ENCODE measurements at regions not wholly inside any gene's neighbourhood (a gene's known extent, or its start where the extent isn't known, plus 50 kb on each side); places are given as distances from the start of the nearest gene placed in this dataset.

- H3K36me3 ChIP-seq (ENCODE audit: insufficient read depth, low read length), result no peaks in the 10 kb centered on the region
- no peak overlapping the region for H3K27ac ChIP-seq (ENCODE audit: low read depth, low read length)
- H3K27me3 ChIP-seq (ENCODE audit: insufficient read depth, low read length), result no peaks in the 10 kb centered on the region
- no peaks in the 10 kb centered on the region for H3K4me1 ChIP-seq (ENCODE audit: insufficient read depth, low read length)
- H3K9me3 ChIP-seq (ENCODE audit: insufficient read depth, low read depth, low read length), result no peaks in the 10 kb centered on the region
- no peak overlapping the region for H3K4me3 ChIP-seq (ENCODE audit: low read length)
- no peak overlapping the region for H3K9ac ChIP-seq (ENCODE audit: low read depth, low read length)
Observed at GRCh38 chr6:14944593-14944992, 301.3 kb upstream of the JARID2 start.

GRCh38 chr6:14945461-14946185 is 300.2 kb upstream of the JARID2 start:
- H3K9me3 ChIP-seq (ENCODE audit: insufficient read depth, low read depth, low read length), result no peaks in the 10 kb centered on the region
- no peaks in the 10 kb centered on the region for H3K4me1 ChIP-seq (ENCODE audit: insufficient read depth, low read length)
- H3K9ac ChIP-seq (ENCODE audit: low read depth, low read length), result no peak overlapping the region
- 93% methylated on average over 7 of the region's 7 CpGs for WGBS
- H3K27me3 ChIP-seq (ENCODE audit: insufficient read depth, low read length), result no peaks in the 10 kb centered on the region
- H3K36me3 ChIP-seq (ENCODE audit: insufficient read depth, low read length), result no peaks in the 10 kb centered on the region
- no peak overlapping the region for H3K4me3 ChIP-seq (ENCODE audit: low read length)
- no peak overlapping the region for H3K27ac ChIP-seq (ENCODE audit: low read depth, low read length)

GRCh38 chr6:14946753-14947152 is 299.1 kb upstream of the JARID2 start:
- 92% methylated on average over 4 of the region's 4 CpGs for WGBS
- Histone ChIP-seq H3K36me3 (ENCODE audit: insufficient read depth, low read length) (no peaks in the 10 kb centered on the region), H3K9ac (ENCODE audit: low read depth, low read length) (no peak overlapping the region), H3K4me1 (ENCODE audit: insufficient read depth, low read length) (no peaks in the 10 kb centered on the region; the same call in 1 of the 2 replicates), H3K27ac (ENCODE audit: low read depth, low read length) (no peak overlapping the region), H3K27me3 (ENCODE audit: insufficient read depth, low read length) (no peaks in the 10 kb centered on the region), H3K9me3 (ENCODE audit: insufficient read depth, low read depth, low read length) (no peaks in the 10 kb centered on the region), H3K4me3 (ENCODE audit: low read length) (no peak overlapping the region)

- Histone ChIP-seq H3K4me1 (ENCODE audit: insufficient read depth, low read length) (no peaks in the 10 kb centered on the region; the same call in 1 of the 2 replicates), H3K9me3 (ENCODE audit: insufficient read depth, low read depth, low read length) (no peaks in the 10 kb centered on the region), H3K36me3 (ENCODE audit: insufficient read depth, low read length) (no peaks in the 10 kb centered on the region), H3K27ac (ENCODE audit: low read depth, low read length) (no peak overlapping the region), H3K4me3 (ENCODE audit: low read length) (no peak overlapping the region), H3K27me3 (ENCODE audit: insufficient read depth, low read length) (no peaks in the 10 kb centered on the region), H3K9ac (ENCODE audit: low read depth, low read length) (no peak overlapping the region)
- WGBS, result 90% methylated on average over 5 of the region's 7 CpGs
Observed at GRCh38 chr6:14948586-14949245, 297.2 kb upstream of the JARID2 start.

GRCh38 chr6:14950103-14950969 is 295.5 kb upstream of the JARID2 start:
- Histone ChIP-seq H3K9ac (ENCODE audit: low read depth, low read length) (no peak overlapping the region), H3K4me3 (ENCODE audit: low read length) (no peak overlapping the region), H3K36me3 (ENCODE audit: insufficient read depth, low read length) (no peaks in the 10 kb centered on the region), H3K27me3 (ENCODE audit: insufficient read depth, low read length) (no peaks in the 10 kb centered on the region), H3K4me1 (ENCODE audit: insufficient read depth, low read length) (no peaks in the 10 kb centered on the region; the same call in 1 of the 2 replicates), H3K9me3 (ENCODE audit: insufficient read depth, low read depth, low read length) (no peaks in the 10 kb centered on the region), H3K27ac (ENCODE audit: low read depth, low read length) (no peak overlapping the region)
- 88% methylated on average over 4 of the region's 4 CpGs for WGBS

GRCh38 chr6:14950970-14951276 is 294.9 kb upstream of the JARID2 start:
- Histone ChIP-seq H3K9me3 (ENCODE audit: insufficient read depth, low read depth, low read length) (no peaks in the 10 kb centered on the region), H3K4me1 (ENCODE audit: insufficient read depth, low read length) (no peaks in the 10 kb centered on the region; the same call in 1 of the 2 replicates), H3K4me3 (ENCODE audit: low read length) (no peak overlapping the region), H3K9ac (ENCODE audit: low read depth, low read length) (no peak overlapping the region), H3K36me3 (ENCODE audit: insufficient read depth, low read length) (no peaks in the 10 kb centered on the region), H3K27me3 (ENCODE audit: insufficient read depth, low read length) (no peaks in the 10 kb centered on the region), H3K27ac (ENCODE audit: low read depth, low read length) (no peak overlapping the region)
- 62% methylated on average over 2 of the region's 2 CpGs for WGBS

GRCh38 chr6:14951704-14952103 is 294.2 kb upstream of the JARID2 start:
- Histone ChIP-seq H3K27me3 (ENCODE audit: insufficient read depth, low read length) (no peaks in the 10 kb centered on the region), H3K36me3 (ENCODE audit: insufficient read depth, low read length) (no peaks in the 10 kb centered on the region), H3K27ac (ENCODE audit: low read depth, low read length) (no peak overlapping the region), H3K4me3 (ENCODE audit: low read length) (no peak overlapping the region), H3K9ac (ENCODE audit: low read depth, low read length) (no peak overlapping the region), H3K4me1 (ENCODE audit: insufficient read depth, low read length) (no peaks in the 10 kb centered on the region; the same call in 1 of the 2 replicates), H3K9me3 (ENCODE audit: insufficient read depth, low read depth, low read length) (no peaks in the 10 kb centered on the region)
- WGBS, result 49% methylated on average over 1 of the region's 1 CpG

- Histone ChIP-seq H3K9ac (ENCODE audit: low read depth, low read length) (no peak overlapping the region), H3K36me3 (ENCODE audit: insufficient read depth, low read length) (no peaks in the 10 kb centered on the region), H3K27me3 (ENCODE audit: insufficient read depth, low read length) (no peaks in the 10 kb centered on the region), H3K4me1 (ENCODE audit: insufficient read depth, low read length) (no peaks in the 10 kb centered on the region; the same call in 1 of the 2 replicates), H3K9me3 (ENCODE audit: insufficient read depth, low read depth, low read length) (no peaks in the 10 kb centered on the region), H3K4me3 (ENCODE audit: low read length) (no peak overlapping the region), H3K27ac (ENCODE audit: low read depth, low read length) (no peak overlapping the region)
- 95% methylated on average over 6 of the region's 6 CpGs for WGBS
Observed at GRCh38 chr6:14953836-14954235, 292.0 kb upstream of the JARID2 start.

GRCh38 chr6:14957355-14958059 is 288.4 kb upstream of the JARID2 start:
- Histone ChIP-seq H3K4me1 (ENCODE audit: insufficient read depth, low read length) (no peaks in the 10 kb centered on the region), H3K36me3 (ENCODE audit: insufficient read depth, low read length) (no peaks in the 10 kb centered on the region), H3K9me3 (ENCODE audit: insufficient read depth, low read depth, low read length) (no peaks in the 10 kb centered on the region), H3K9ac (ENCODE audit: low read depth, low read length) (no peak overlapping the region), H3K27ac (ENCODE audit: low read depth, low read length) (no peak overlapping the region), H3K4me3 (ENCODE audit: low read length) (no peak overlapping the region), H3K27me3 (ENCODE audit: insufficient read depth, low read length) (no peaks in the 10 kb centered on the region)
- WGBS, result 90% methylated on average over 6 of the region's 7 CpGs

GRCh38 chr6:14959324-14959885 is 286.5 kb upstream of the JARID2 start:
- Histone ChIP-seq H3K4me3 (ENCODE audit: low read length) (no peak overlapping the region), H3K4me1 (ENCODE audit: insufficient read depth, low read length) (peaks cover under 1% of the 10 kb centered on the region), H3K27me3 (ENCODE audit: insufficient read depth, low read length) (no peaks in the 10 kb centered on the region), H3K9me3 (ENCODE audit: insufficient read depth, low read depth, low read length) (no peaks in the 10 kb centered on the region), H3K27ac (ENCODE audit: low read depth, low read length) (no peak overlapping the region), H3K36me3 (ENCODE audit: insufficient read depth, low read length) (no peaks in the 10 kb centered on the region), H3K9ac (ENCODE audit: low read depth, low read length) (no peak overlapping the region)
- WGBS, result 92% methylated on average over 6 of the region's 6 CpGs
